MM.1S (cell line): ENCODE measurements at regions not wholly inside any gene's neighbourhood (a gene's known extent, or its start where the extent isn't known, plus 50 kb on each side); places are given as distances from the start of the nearest gene placed in this dataset.

Experiments
- DNase-seq: peaks from one replicate; pipeline ENCODE4 v3.0.0-alpha.2; 2015
- H2AFZ ChIP-seq: fragments of 300-600 bp; sonication (generic); 2 replicates; pipeline ENCODE4 v1.6.0; 2016; ENCODE audit warnings: antibody characterized with exemption, low read length
- H3F3A ChIP-seq: fragments of 300-600 bp; sonication (generic); 2 replicates; pipeline ENCODE4 v1.6.1; 2016; ENCODE audit warnings: mild to moderate bottlenecking, antibody characterized with exemption, low read length, moderate library complexity, mixed read lengths; ENCODE audit not compliant: insufficient read depth
- H3K27ac ChIP-seq: fragments of 300-600 bp; sonication (generic); 2 replicates; pipeline ENCODE4 v1.5.1; 2016; ENCODE audit warnings: mild to moderate bottlenecking, low read length
- H3K27me3 ChIP-seq: fragments of 300-600 bp; sonication (generic); replicated peaks from 2 replicates; pipeline ENCODE4 v1.6.0; 2016; ENCODE audit warnings: low read length; ENCODE audit not compliant: insufficient read depth
- H3K36me3 ChIP-seq: fragments of 300-600 bp; sonication (generic); replicated peaks from 2 replicates; pipeline ENCODE4 v1.6.1; 2016; ENCODE audit warnings: mild to moderate bottlenecking, low read length, mixed read lengths; ENCODE audit not compliant: insufficient read depth
- H3K4me1 ChIP-seq: fragments of 300-600 bp; sonication (generic); 2 replicates; pipeline ENCODE4 v1.6.1; 2016; ENCODE audit warnings: low read length, mixed read lengths
- H3K4me2 ChIP-seq: fragments of 300-600 bp; sonication (generic); 2 replicates; pipeline ENCODE4 v1.6.0; 2016; ENCODE audit warnings: low read depth, low read length
- H3K4me3 ChIP-seq: fragments of 300-600 bp; sonication (generic); 2 replicates; pipeline ENCODE4 v1.5.1; 2016; ENCODE audit warnings: low read length, mixed read lengths
- H3K79me2 ChIP-seq: fragments of 300-600 bp; sonication (generic); 2 replicates; pipeline ENCODE4 v1.6.1; 2016; ENCODE audit warnings: mixed run types, low read length, mixed read lengths
- H3K9ac ChIP-seq: fragments of 300-600 bp; sonication (generic); 2 replicates; pipeline ENCODE4 v1.6.1; 2016; ENCODE audit warnings: low read length, mixed read lengths
- H3K9me2 ChIP-seq: fragments of 300-600 bp; sonication (generic); replicated peaks from 2 replicates; pipeline ENCODE4 v1.6.1; 2016; ENCODE audit warnings: mild to moderate bottlenecking, low read length, mixed read lengths; ENCODE audit not compliant: insufficient read depth
- H3K9me3 ChIP-seq: fragments of 300-600 bp; sonication (generic); replicated peaks from 2 replicates; pipeline ENCODE4 v1.6.1; 2016; ENCODE audit warnings: mild to moderate bottlenecking, low read length, mixed read lengths; ENCODE audit not compliant: insufficient read depth
- H4K20me1 ChIP-seq: fragments of 300-600 bp; sonication (generic); 2 replicates; pipeline ENCODE4 v1.6.1; 2016; ENCODE audit warnings: mild to moderate bottlenecking, low read length, moderate library complexity, mixed read lengths; ENCODE audit not compliant: insufficient read depth
- CTCF ChIP-seq: fragments of 300-600 bp; sonication (generic); IDR thresholded peaks from 2 replicates; pipeline ENCODE4 v1.5.1; 2016; ENCODE audit warnings: antibody characterized with exemption, low read length, mixed read lengths
- EZH2 ChIP-seq: fragments of 300-600 bp; sonication (generic); optimal IDR thresholded peaks from 2 replicates; pipeline ENCODE3; 2017; ENCODE audit warnings: low read depth, mild to moderate bottlenecking, antibody characterized with exemption, low read length, mixed read lengths
- EZH2phosphoT487 ChIP-seq: fragments of 300-600 bp; sonication (generic); IDR thresholded peaks from 2 replicates; pipeline ENCODE4 v1.6.1; 2018; ENCODE audit warnings: antibody characterized with exemption, low read length

DNA sequence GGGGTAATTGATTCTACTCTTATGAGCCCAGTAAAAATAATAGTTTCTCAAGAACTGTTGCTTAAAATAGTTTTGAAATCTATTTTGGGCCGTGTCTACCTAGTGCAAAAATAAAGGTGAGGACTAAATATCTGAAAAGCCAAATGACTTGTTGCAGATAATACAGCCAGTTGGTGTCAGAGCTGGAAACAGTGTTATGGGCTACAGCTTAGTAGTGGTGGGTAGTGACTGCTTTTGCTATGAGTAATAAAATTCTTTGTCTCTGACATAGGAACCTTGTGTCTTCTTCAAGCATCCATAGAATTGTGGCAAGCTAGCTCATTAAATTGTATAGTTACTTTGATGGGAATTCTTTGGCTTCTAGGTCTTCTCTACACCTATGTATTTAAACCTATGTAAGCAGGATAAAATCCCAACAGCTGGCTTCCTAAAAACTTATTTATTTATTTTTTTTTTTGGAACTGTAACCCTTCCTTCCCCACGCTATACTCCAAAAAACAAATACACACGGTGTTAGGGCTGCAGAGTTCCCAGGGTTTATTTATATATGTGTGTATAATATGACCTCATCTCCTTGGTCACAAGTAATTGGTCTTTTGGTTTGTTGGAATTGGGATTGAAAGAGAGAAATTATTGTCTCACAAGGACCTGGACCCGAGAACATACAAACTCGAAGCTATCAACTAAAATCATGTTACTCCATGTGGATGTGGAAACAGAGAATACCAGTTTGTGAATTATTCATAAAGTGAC is 138.0 kb downstream of the NUDT12 start:
- Histone ChIP-seq H2AFZ (no peak overlapping the region), H3K9ac (no peak overlapping the region), H3K4me2 (no peak overlapping the region), H3K9me2 (no peaks in the 10 kb centered on the region), H3K27me3 (no peaks in the 10 kb centered on the region), H3K36me3 (no peaks in the 10 kb centered on the region), H3K9me3 (no peaks in the 10 kb centered on the region), H3K27ac (no peak overlapping the region), H3K4me3 (no peak overlapping the region), H3F3A (peaks cover 6% of the 10 kb centered on the region; the same call in 1 of the 2 replicates), H3K79me2 (no peaks in the 10 kb centered on the region), H4K20me1 (no peaks in the 10 kb centered on the region), H3K4me1 (peaks cover 11% of the 10 kb centered on the region)
- no peak for TF ChIP-seq EZH2phosphoT487
- TF ChIP-seq EZH2 = no peak
- no peak for TF ChIP-seq CTCF
- DNase-seq = no peak

DNA sequence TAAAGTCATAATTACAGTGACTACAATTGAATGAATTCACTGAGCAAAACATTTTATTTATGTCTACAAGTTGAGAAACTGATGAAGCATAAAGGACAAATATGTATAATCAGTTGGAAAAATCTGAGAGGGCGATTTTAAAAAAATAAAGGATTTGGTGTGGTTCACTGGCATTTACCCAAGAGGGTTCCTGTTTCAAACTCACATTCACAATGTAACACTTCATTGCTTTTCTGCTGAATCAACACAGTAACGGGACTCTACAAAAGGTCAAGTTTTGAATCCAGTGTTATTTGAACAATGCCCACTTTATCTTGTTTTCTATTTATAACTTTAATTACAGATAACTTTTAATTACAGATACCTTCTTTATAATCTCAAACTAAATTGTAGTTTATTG is 138.6 kb downstream of the NUDT12 start:
- TF ChIP-seq EZH2phosphoT487 (no peak), EZH2 (no peak), CTCF (no peak)
- no peak for DNase-seq
- Histone ChIP-seq H3K9me2 (no peaks in the 10 kb centered on the region), H4K20me1 (no peaks in the 10 kb centered on the region), H3F3A (peaks cover 2% of the 10 kb centered on the region; the same call in 1 of the 2 replicates), H3K4me2 (no peak overlapping the region), H3K36me3 (no peaks in the 10 kb centered on the region), H3K4me1 (peaks cover 8% of the 10 kb centered on the region), H3K27ac (no peak overlapping the region), H3K79me2 (no peaks in the 10 kb centered on the region), H3K9ac (no peak overlapping the region), H3K27me3 (no peaks in the 10 kb centered on the region), H2AFZ (no peak overlapping the region), H3K4me3 (no peak overlapping the region), H3K9me3 (no peaks in the 10 kb centered on the region)

- Histone ChIP-seq H3K9me3 (no peaks in the 10 kb centered on the region), H3K4me1 (no peaks in the 10 kb centered on the region), H4K20me1 (no peaks in the 10 kb centered on the region), H2AFZ (no peak overlapping the region), H3K9me2 (no peaks in the 10 kb centered on the region), H3K9ac (no peak overlapping the region), H3K4me3 (no peak overlapping the region), H3K27me3 (no peaks in the 10 kb centered on the region), H3F3A (no peaks in the 10 kb centered on the region), H3K79me2 (no peaks in the 10 kb centered on the region), H3K36me3 (no peaks in the 10 kb centered on the region), H3K4me2 (no peak overlapping the region), H3K27ac (no peak overlapping the region)
- TF ChIP-seq EZH2phosphoT487 (no peak), CTCF (no peak), EZH2 (no peak)
- DNase-seq = no peak
These were observed 139.8 kb downstream of the NUDT12 start for GRCh38 chr5:103422756-103423155.
